Lower leg skin (tissue), 3 donors: ENCODE measurements at regions not wholly inside any gene's neighbourhood (a gene's known extent, or its start where the extent isn't known, plus 50 kb on each side); places are given as distances from the start of the nearest gene placed in this dataset.

Source experiments
- POLR2A ChIP-seq, 2 donors: fragments of 450-650 bp; IDR thresholded peaks; one replicate each; pipeline ENCODE4 v1.6.1; 2016 to 2017; ENCODE audit warnings: antibody characterized with exemption in 2 of 2, mild to moderate bottlenecking in 1 of 2, moderate library complexity in 1 of 2
- TF ChIP-seq, protein P1 (sequence below), 3 donors: fragments of 450-650 bp; IDR thresholded peaks; one replicate each; pipeline ENCODE4 v1.5.1; 2016; ENCODE audit warnings: antibody characterized with exemption in 3 of 3, mild to moderate bottlenecking in 3 of 3, moderate library complexity in 2 of 3

DNA sequence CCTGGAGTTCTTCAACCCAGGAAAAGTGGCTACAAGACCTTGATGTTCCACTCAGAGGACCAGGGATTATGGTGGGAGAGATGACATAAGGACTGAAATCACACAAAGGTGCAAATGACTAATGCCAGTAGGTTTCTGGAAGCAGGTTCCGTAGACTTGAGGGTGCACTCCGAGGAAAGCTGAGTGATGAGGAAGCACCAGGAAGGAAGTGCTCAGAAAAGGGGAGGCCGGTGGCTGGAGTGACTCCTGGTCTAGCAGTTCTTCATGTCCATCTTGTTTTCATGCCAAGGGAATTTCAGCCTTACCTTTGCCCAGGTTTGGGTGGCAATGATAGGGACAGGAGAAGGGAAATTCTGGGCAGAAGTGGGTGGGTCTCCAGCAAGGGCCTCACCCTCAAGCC is 74.5 kb downstream of the TMEM17 start:
- no peak for TF ChIP-seq POLR2A (IDR thresholded peaks at IDR 0.05)
- TF ChIP-seq, protein P1, sequence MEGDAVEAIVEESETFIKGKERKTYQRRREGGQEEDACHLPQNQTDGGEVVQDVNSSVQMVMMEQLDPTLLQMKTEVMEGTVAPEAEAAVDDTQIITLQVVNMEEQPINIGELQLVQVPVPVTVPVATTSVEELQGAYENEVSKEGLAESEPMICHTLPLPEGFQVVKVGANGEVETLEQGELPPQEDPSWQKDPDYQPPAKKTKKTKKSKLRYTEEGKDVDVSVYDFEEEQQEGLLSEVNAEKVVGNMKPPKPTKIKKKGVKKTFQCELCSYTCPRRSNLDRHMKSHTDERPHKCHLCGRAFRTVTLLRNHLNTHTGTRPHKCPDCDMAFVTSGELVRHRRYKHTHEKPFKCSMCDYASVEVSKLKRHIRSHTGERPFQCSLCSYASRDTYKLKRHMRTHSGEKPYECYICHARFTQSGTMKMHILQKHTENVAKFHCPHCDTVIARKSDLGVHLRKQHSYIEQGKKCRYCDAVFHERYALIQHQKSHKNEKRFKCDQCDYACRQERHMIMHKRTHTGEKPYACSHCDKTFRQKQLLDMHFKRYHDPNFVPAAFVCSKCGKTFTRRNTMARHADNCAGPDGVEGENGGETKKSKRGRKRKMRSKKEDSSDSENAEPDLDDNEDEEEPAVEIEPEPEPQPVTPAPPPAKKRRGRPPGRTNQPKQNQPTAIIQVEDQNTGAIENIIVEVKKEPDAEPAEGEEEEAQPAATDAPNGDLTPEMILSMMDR (IDR thresholded peaks at IDR 0.05): no peak
